Mammary epithelial cell (primary cell): ENCODE measurements at regions not wholly inside any gene's neighbourhood (a gene's known extent, or its start where the extent isn't known, plus 50 kb on each side); places are given as distances from the start of the nearest gene placed in this dataset.
"Not testable (repeated sequence)": the region's sequence is repeated elsewhere in the genome, so short reads cannot be mapped to it uniquely, and the experiment has no call there.

ENCODE experiments used
- EZH2 ChIP-seq: IDR thresholded peaks from 2 replicates; pipeline ENCODE4 v1.6.1; 2012; ENCODE audit warnings: low read length, inconsistent platforms, borderline replicate concordance
- TF ChIP-seq, protein P1 (sequence below), 2 donors: IDR thresholded peaks in 1 of 2; conservative IDR thresholded peaks in 1 of 2; 2 replicates each; pipeline ENCODE4 v1.5.1; 2011 to 2012; ENCODE audit warnings: inconsistent platforms in 2 of 2, low read length in 2 of 2, mild to moderate bottlenecking in 2 of 2, control low read depth in 1 of 2, low read depth in 1 of 2; ENCODE audit not compliant: insufficient read depth in 1 of 2; ENCODE audit errors: extremely low read depth in 1 of 2

DNA sequence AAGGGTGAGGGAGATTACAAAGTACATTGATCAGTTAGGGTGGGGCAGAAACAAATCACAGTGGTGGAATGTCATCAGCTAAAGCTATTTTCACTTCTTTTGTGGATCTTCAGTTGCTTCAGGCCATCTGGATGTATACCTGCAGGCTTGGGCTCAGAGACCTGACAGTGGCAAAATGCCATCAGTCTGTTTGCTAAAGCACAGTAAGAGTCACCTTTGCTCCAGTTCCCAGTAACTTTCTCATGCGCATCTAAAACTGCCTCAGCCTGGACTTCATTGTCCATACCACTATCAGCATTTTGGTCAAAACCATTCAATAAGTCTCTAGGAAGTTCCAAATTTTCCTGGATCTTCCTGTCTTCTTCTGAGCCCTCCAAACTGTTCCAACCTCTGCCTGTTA lies 113.2 kb downstream of the DTWD1 start:
- TF ChIP-seq, protein P1, sequence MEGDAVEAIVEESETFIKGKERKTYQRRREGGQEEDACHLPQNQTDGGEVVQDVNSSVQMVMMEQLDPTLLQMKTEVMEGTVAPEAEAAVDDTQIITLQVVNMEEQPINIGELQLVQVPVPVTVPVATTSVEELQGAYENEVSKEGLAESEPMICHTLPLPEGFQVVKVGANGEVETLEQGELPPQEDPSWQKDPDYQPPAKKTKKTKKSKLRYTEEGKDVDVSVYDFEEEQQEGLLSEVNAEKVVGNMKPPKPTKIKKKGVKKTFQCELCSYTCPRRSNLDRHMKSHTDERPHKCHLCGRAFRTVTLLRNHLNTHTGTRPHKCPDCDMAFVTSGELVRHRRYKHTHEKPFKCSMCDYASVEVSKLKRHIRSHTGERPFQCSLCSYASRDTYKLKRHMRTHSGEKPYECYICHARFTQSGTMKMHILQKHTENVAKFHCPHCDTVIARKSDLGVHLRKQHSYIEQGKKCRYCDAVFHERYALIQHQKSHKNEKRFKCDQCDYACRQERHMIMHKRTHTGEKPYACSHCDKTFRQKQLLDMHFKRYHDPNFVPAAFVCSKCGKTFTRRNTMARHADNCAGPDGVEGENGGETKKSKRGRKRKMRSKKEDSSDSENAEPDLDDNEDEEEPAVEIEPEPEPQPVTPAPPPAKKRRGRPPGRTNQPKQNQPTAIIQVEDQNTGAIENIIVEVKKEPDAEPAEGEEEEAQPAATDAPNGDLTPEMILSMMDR (conservative IDR thresholded peaks at IDR 0.05 in 1 of 2, IDR thresholded peaks at IDR 0.05 in 1 of 2; ENCODE audit: extremely low read depth in 1 of 2, insufficient read depth in 1 of 2, low read depth in 1 of 2, low read length in 2 of 2): not testable (repeated sequence)
- not testable (repeated sequence) for TF ChIP-seq EZH2
